Bronchial epithelial cell (primary cell): ENCODE measurements at regions not wholly inside any gene's neighbourhood (a gene's known extent, or its start where the extent isn't known, plus 50 kb on each side); places are given as distances from the start of the nearest gene placed in this dataset.
A peak's percentile ranks its signal among the peaks of the same experiment; 100 is the strongest.

Experiments used
- DNase-seq: peaks from one replicate; pipeline ENCODE4 v3.0.0-alpha.2; 2010; ENCODE audit warnings: low read depth
- FAIRE-seq: peaks from 2 replicates; lab custom pipeline; 2011; peaks lifted over from hg19 to GRCh38; lab: Jason Lieb, UNC
- H3K27me3 ChIP-seq: 2 replicates; pipeline ENCODE4 v1.5.1; 2011; ENCODE audit warnings: low read length; ENCODE audit not compliant: control insufficient read depth, insufficient read depth
- H3K36me3 ChIP-seq: 2 replicates; pipeline ENCODE4 v1.5.1; 2011; ENCODE audit warnings: low read length; ENCODE audit not compliant: control insufficient read depth, insufficient read depth
- H3K4me3 ChIP-seq: 2 replicates; pipeline ENCODE4 v1.5.1; 2011; ENCODE audit warnings: mild to moderate bottlenecking, low read depth, low read length, control low read depth
- CTCF ChIP-seq: IDR thresholded peaks from 2 replicates; pipeline ENCODE4 v1.5.1; 2011; ENCODE audit warnings: mild to moderate bottlenecking, moderate library complexity, low read length, control low read depth, inconsistent platforms; ENCODE audit not compliant: insufficient read depth, severe bottlenecking

- H3K36me3 ChIP-seq = no peaks in the 10 kb centered on the region
Measured at GRCh38 chr1:187977298-187977697, 1148.5 kb downstream of the PLA2G4A start.

GRCh38 chr1:187985145-187985896, 1156.6 kb downstream of the PLA2G4A start:
- no peak for DNase-seq
- no peak for FAIRE-seq
- Histone ChIP-seq H3K27me3 (no peaks in the 10 kb centered on the region), H3K4me3 (no peak overlapping the region), H3K36me3 (no peaks in the 10 kb centered on the region)
- TF ChIP-seq CTCF = no peak

More at GRCh38 chr1:187977298-187977697, 1148.5 kb downstream of the PLA2G4A start:
- no peaks in the 10 kb centered on the region for H3K27me3 ChIP-seq
- no peak overlapping the region for H3K4me3 ChIP-seq
- FAIRE-seq (no peak), DNase-seq (no peak)
- TF ChIP-seq CTCF = no peak

- no peak for TF ChIP-seq CTCF
- Histone ChIP-seq H3K4me3 (no peak overlapping the region), H3K27me3 (no peaks in the 10 kb centered on the region), H3K36me3 (no peaks in the 10 kb centered on the region)
- FAIRE-seq = no peak
- DNase-seq = no peak
Measured at GRCh38 chr1:187985897-187986654, 1157.3 kb downstream of the PLA2G4A start.

GRCh38 chr1:187987236-187987776, 1158.6 kb downstream of the PLA2G4A start:
- no peaks in the 10 kb centered on the region for H3K27me3 ChIP-seq
- peak; percentile 54 for DNase-seq
- TF ChIP-seq CTCF = no peak
- no peak overlapping the region for H3K4me3 ChIP-seq
- H3K36me3 ChIP-seq = no peaks in the 10 kb centered on the region
- no peak for FAIRE-seq

GRCh38 chr1:187991944-187992343, 1163.2 kb downstream of the PLA2G4A start:
- no peaks in the 10 kb centered on the region for H3K27me3 ChIP-seq
- TF ChIP-seq CTCF = no peak
- FAIRE-seq (no peak), DNase-seq (no peak)
- no peak overlapping the region for H3K4me3 ChIP-seq
- no peaks in the 10 kb centered on the region for H3K36me3 ChIP-seq
